Prostate gland (tissue), 2 donors: ENCODE measurements at regions not wholly inside any gene's neighbourhood (a gene's known extent, or its start where the extent isn't known, plus 50 kb on each side); places are given as distances from the start of the nearest gene placed in this dataset.

Experiments used
- DNase-seq: peaks from one replicate; pipeline ENCODE4 v3.0.0-alpha.2; 2019; ENCODE audit warnings: low spot score
- H3K27ac ChIP-seq, 2 donors: fragments of 200-600 bp; sonication (generic); 2 replicates each; pipeline ENCODE4 v1.5.1; 2017 to 2019
- H3K27me3 ChIP-seq: fragments of 200-600 bp; sonication (generic); replicated peaks from 2 replicates; pipeline ENCODE4 v1.5.1; 2019; ENCODE audit not compliant: insufficient read depth
- H3K36me3 ChIP-seq, 2 donors: fragments of 200-600 bp; sonication (generic); 1 replicate in 1 of 2; 2 replicates in 1 of 2; pipeline versions ENCODE4 v1.5.1 to v1.8.1; 2017 to 2019
- H3K4me1 ChIP-seq: fragments of 200-600 bp; sonication (generic); replicated peaks from 2 replicates; pipeline ENCODE4 v1.5.1; 2019
- H3K4me3 ChIP-seq, 2 donors: fragments of 200-600 bp; sonication (generic); 2 replicates each; pipeline ENCODE4 v1.5.1; 2017 to 2019
- H3K9me3 ChIP-seq: fragments of 200-600 bp; sonication (generic); 2 replicates; pipeline ENCODE4 v1.5.1; 2017
- CTCF ChIP-seq, 4 experiments: fragments of 200-600 bp in 2 of 4; fragments of 450-650 bp in 2 of 4; sonication (generic) in 2 of 4; IDR thresholded peaks; 1 replicate in 3 of 4; 2 replicates in 1 of 4; pipeline ENCODE4 v1.5.1; 2016 to 2019; ENCODE audit warnings: antibody characterized with exemption in 4 of 4, mild to moderate bottlenecking in 2 of 4, moderate library complexity in 2 of 4
- POLR2A ChIP-seq: fragments of 450-650 bp; IDR thresholded peaks from one replicate; pipeline ENCODE4 v1.6.1; 2016; ENCODE audit warnings: antibody characterized with exemption, mild to moderate bottlenecking
- POLR2AphosphoS5 ChIP-seq: sonication (generic); formaldehyde crosslinking; IDR thresholded peaks from one replicate; pipeline ENCODE4 v1.6.1; 2017; ENCODE audit warnings: antibody characterized with exemption
- WGBS: methylation state at CpG from one replicate; pipeline ENCODE4 v1.1.5; 2018; 5-methylcytosine and 5-hydroxymethylcytosine counted together
- intact Hi-C: fragments of 100-400 bp; cut with DNase I; formaldehyde crosslinking; loops from one replicate; pipeline ENCODE4 v1.14.2; 2022

GRCh38 chr9:90948156-90948555 is 146.5 kb downstream of the SYK start:
- H3K27me3 ChIP-seq, result no peaks in the 10 kb centered on the region
- intact Hi-C loops, result no loop called here
- no peak for TF ChIP-seq CTCF (IDR thresholded peaks at IDR 0.05)
- no peak for TF ChIP-seq POLR2AphosphoS5
- no peak for TF ChIP-seq POLR2A
- H3K4me3 ChIP-seq, result no peak overlapping the region
- no peak for DNase-seq
- WGBS, result 43% methylated on average over 6 of the region's 6 CpGs
- H3K27ac ChIP-seq, result no peak overlapping the region
- H3K36me3 ChIP-seq, result no peaks in the 10 kb centered on the region
- H3K9me3 ChIP-seq, result no peaks in the 10 kb centered on the region
- H3K4me1 ChIP-seq, result no peaks in the 10 kb centered on the region

- TF ChIP-seq POLR2AphosphoS5 (no peak), POLR2A (no peak), CTCF (IDR thresholded peaks at IDR 0.05) (no peak)
- Histone ChIP-seq H3K27me3 (no peaks in the 10 kb centered on the region), H3K36me3 (no peaks in the 10 kb centered on the region), H3K4me3 (no peak overlapping the region), H3K27ac (no peak overlapping the region), H3K4me1 (no peaks in the 10 kb centered on the region), H3K9me3 (no peaks in the 10 kb centered on the region)
- intact Hi-C loops, result no loop called here
- DNase-seq, result no peak
- 43% methylated on average over 3 of the region's 3 CpGs for WGBS
Measured at GRCh38 chr9:90950600-90950999, 149.0 kb downstream of the SYK start.

GRCh38 chr9:90953200-90953599 is 151.6 kb downstream of the SYK start:
- no peak for DNase-seq
- Histone ChIP-seq H3K4me1 (no peaks in the 10 kb centered on the region), H3K36me3 (no peaks in the 10 kb centered on the region), H3K27me3 (no peaks in the 10 kb centered on the region), H3K27ac (no peak overlapping the region), H3K9me3 (no peaks in the 10 kb centered on the region), H3K4me3 (no peak overlapping the region)
- intact Hi-C loops, result no loop called here
- TF ChIP-seq POLR2A, result no peak
- no peak for TF ChIP-seq POLR2AphosphoS5
- TF ChIP-seq CTCF (IDR thresholded peaks at IDR 0.05), result no peak
- 63% methylated on average over 3 of the region's 3 CpGs for WGBS

GRCh38 chr9:90953805-90954204 is 152.2 kb downstream of the SYK start:
- intact Hi-C loops, result no loop called here
- H3K36me3 ChIP-seq, result no peaks in the 10 kb centered on the region
- H3K27ac ChIP-seq, result no peak overlapping the region
- H3K9me3 ChIP-seq, result no peaks in the 10 kb centered on the region
- 79% methylated on average over 3 of the region's 3 CpGs for WGBS
- H3K4me1 ChIP-seq, result no peaks in the 10 kb centered on the region
- H3K27me3 ChIP-seq, result no peaks in the 10 kb centered on the region
- no peak for DNase-seq
- TF ChIP-seq POLR2AphosphoS5 (no peak), CTCF (IDR thresholded peaks at IDR 0.05) (no peak), POLR2A (no peak)
- H3K4me3 ChIP-seq, result no peak overlapping the region

GRCh38 chr9:90956026-90956810 is 154.6 kb downstream of the SYK start:
- 87% methylated on average over 9 of the region's 9 CpGs for WGBS
- no peak for TF ChIP-seq POLR2A
- no peak for TF ChIP-seq CTCF (IDR thresholded peaks at IDR 0.05)
- TF ChIP-seq POLR2AphosphoS5, result no peak
- H3K9me3 ChIP-seq, result no peaks in the 10 kb centered on the region

More at GRCh38 chr9:90956026-90956810, 154.6 kb downstream of the SYK start:
- intact Hi-C loops, result no loop called here
- Histone ChIP-seq H3K27ac (no peak overlapping the region), H3K4me1 (no peaks in the 10 kb centered on the region), H3K36me3 (no peaks in the 10 kb centered on the region), H3K27me3 (no peaks in the 10 kb centered on the region), H3K4me3 (no peak overlapping the region)
- no peak for DNase-seq
